PC-3 (cell line): ENCODE measurements at regions not wholly inside any gene's neighbourhood (a gene's known extent, or its start where the extent isn't known, plus 50 kb on each side); places are given as distances from the start of the nearest gene placed in this dataset.

Experiments
- CTCF ChIP-seq: fragments of 300-600 bp; sonication (generic); conservative IDR thresholded peaks from 2 replicates; pipeline ENCODE4 v1.5.1; 2017; ENCODE audit warnings: antibody characterized with exemption, low read depth, mild to moderate bottlenecking, low read length
- EZH2phosphoT487 ChIP-seq: fragments of 300-600 bp; sonication (generic); IDR thresholded peaks from 2 replicates; pipeline ENCODE4 v1.6.1; 2018; ENCODE audit warnings: mild to moderate bottlenecking, antibody characterized with exemption, low read length, borderline replicate concordance

GRCh38 chr21:27567381-27567780 lies 600.5 kb upstream of the ADAMTS5 start:
- TF ChIP-seq CTCF, result no peak
- TF ChIP-seq EZH2phosphoT487, result no peak
